Hepatocyte (in vitro differentiated cells): ENCODE measurements at regions not wholly inside any gene's neighbourhood (a gene's known extent, or its start where the extent isn't known, plus 50 kb on each side); places are given as distances from the start of the nearest gene placed in this dataset.

ENCODE experiments used
- DNase-seq: peaks from one replicate; pipeline ENCODE4 v3.0.0-alpha.2; 2016; ENCODE audit warnings: low spot score
- H2AFZ ChIP-seq: fragments of 200-600 bp; sonication (generic); 2 replicates; pipeline ENCODE4 v1.6.0; 2016; ENCODE audit warnings: antibody characterized with exemption, mild to moderate bottlenecking
- H3K27ac ChIP-seq: fragments of 200-600 bp; sonication (generic); 2 replicates; pipeline ENCODE4 v1.5.1; 2016; ENCODE audit warnings: mild to moderate bottlenecking
- H3K27me3 ChIP-seq: fragments of 200-600 bp; sonication (generic); 2 replicates; pipeline ENCODE4 v1.6.1; 2016
- H3K36me3 ChIP-seq: fragments of 200-600 bp; sonication (generic); replicated peaks from 2 replicates; pipeline ENCODE4 v1.5.1; 2016; ENCODE audit warnings: low read depth; ENCODE audit not compliant: insufficient read depth
- H3K4me1 ChIP-seq: fragments of 200-600 bp; sonication (generic); 2 replicates; pipeline ENCODE4 v1.5.1; 2016; ENCODE audit warnings: mild to moderate bottlenecking, moderate library complexity; ENCODE audit not compliant: insufficient read depth
- H3K4me2 ChIP-seq: fragments of 200-600 bp; sonication (generic); 2 replicates; pipeline ENCODE4 v1.6.0; 2016
- H3K4me3 ChIP-seq: fragments of 200-600 bp; sonication (generic); 2 replicates; pipeline ENCODE4 v1.5.1; 2016; ENCODE audit warnings: mild to moderate bottlenecking
- H3K79me2 ChIP-seq: fragments of 200-600 bp; sonication (generic); 2 replicates; pipeline ENCODE4 v1.6.0; 2017; ENCODE audit warnings: mild to moderate bottlenecking
- H3K9me2 ChIP-seq: fragments of 200-600 bp; sonication (generic); replicated peaks from 2 replicates; pipeline ENCODE4 v1.6.0; 2017; ENCODE audit warnings: mild to moderate bottlenecking; ENCODE audit not compliant: insufficient read depth
- H3K9me3 ChIP-seq: fragments of 200-600 bp; sonication (generic); 2 replicates; pipeline ENCODE4 v1.5.1; 2016; ENCODE audit warnings: low read depth, mild to moderate bottlenecking
- H4K20me1 ChIP-seq: fragments of 200-600 bp; sonication (generic); 2 replicates; pipeline ENCODE4 v1.6.0; 2016; ENCODE audit warnings: mild to moderate bottlenecking; ENCODE audit not compliant: insufficient read depth, poor library complexity, severe bottlenecking
- CTCF ChIP-seq: fragments of 200-600 bp; sonication (generic); IDR thresholded peaks from 2 replicates; pipeline ENCODE4 v1.5.1; 2016; ENCODE audit warnings: antibody characterized with exemption, mild to moderate bottlenecking; ENCODE audit not compliant: poor library complexity
- EZH2 ChIP-seq: fragments of 200-600 bp; sonication (generic); IDR thresholded peaks from 2 replicates; pipeline ENCODE4 v1.6.1; 2016; ENCODE audit warnings: antibody characterized with exemption, mild to moderate bottlenecking, borderline replicate concordance
- EZH2phosphoT487 ChIP-seq: fragments of 200-600 bp; sonication (generic); IDR thresholded peaks from one replicate; pipeline ENCODE4 v1.6.1; 2018; ENCODE audit warnings: antibody characterized with exemption, mild to moderate bottlenecking, low read depth, moderate library complexity; ENCODE audit not compliant: unreplicated experiment, severe bottlenecking
- WGBS: methylation state at CpG from one replicate; pipeline ENCODE4 v1.1.6; 2016; ENCODE audit warnings: low lambda C conversion rate; ENCODE audit errors: missing lambda C conversion rate; 5-methylcytosine and 5-hydroxymethylcytosine counted together

GRCh38 chr4:176467001-176467400 is 147.2 kb downstream of the SPCS3 start:
- no peak overlapping the region for H3K4me2 ChIP-seq
- TF ChIP-seq CTCF (no peak), EZH2 (no peak), EZH2phosphoT487 (no peak)
- H3K27ac ChIP-seq = no peak overlapping the region
- H3K27me3 ChIP-seq = no peaks in the 10 kb centered on the region
- H2AFZ ChIP-seq = no peak overlapping the region
- no peaks in the 10 kb centered on the region for H4K20me1 ChIP-seq
- no peaks in the 10 kb centered on the region for H3K36me3 ChIP-seq
- 74% methylated on average over 6 of the region's 6 CpGs for WGBS
- H3K9me3 ChIP-seq = no peaks in the 10 kb centered on the region
- no peaks in the 10 kb centered on the region for H3K4me1 ChIP-seq
- no peaks in the 10 kb centered on the region for H3K9me2 ChIP-seq
- no peak overlapping the region for H3K4me3 ChIP-seq
- no peaks in the 10 kb centered on the region for H3K79me2 ChIP-seq
- no peak for DNase-seq

- TF ChIP-seq EZH2phosphoT487 = no peak
- TF ChIP-seq EZH2 = no peak
- TF ChIP-seq CTCF = no peak
- no peak overlapping the region for H3K27ac ChIP-seq
- no peaks in the 10 kb centered on the region for H3K4me1 ChIP-seq
- no peaks in the 10 kb centered on the region for H3K9me3 ChIP-seq
- no peaks in the 10 kb centered on the region for H4K20me1 ChIP-seq
- no peak overlapping the region for H3K4me2 ChIP-seq
- DNase-seq = no peak
- H3K9me2 ChIP-seq = no peaks in the 10 kb centered on the region
- no peak overlapping the region for H3K4me3 ChIP-seq
- H3K36me3 ChIP-seq = no peaks in the 10 kb centered on the region
- no peaks in the 10 kb centered on the region for H3K27me3 ChIP-seq
- no peaks in the 10 kb centered on the region for H3K79me2 ChIP-seq
- no peak overlapping the region for H2AFZ ChIP-seq
These were observed 149.8 kb downstream of the SPCS3 start for GRCh38 chr4:176469546-176469945.

DNA sequence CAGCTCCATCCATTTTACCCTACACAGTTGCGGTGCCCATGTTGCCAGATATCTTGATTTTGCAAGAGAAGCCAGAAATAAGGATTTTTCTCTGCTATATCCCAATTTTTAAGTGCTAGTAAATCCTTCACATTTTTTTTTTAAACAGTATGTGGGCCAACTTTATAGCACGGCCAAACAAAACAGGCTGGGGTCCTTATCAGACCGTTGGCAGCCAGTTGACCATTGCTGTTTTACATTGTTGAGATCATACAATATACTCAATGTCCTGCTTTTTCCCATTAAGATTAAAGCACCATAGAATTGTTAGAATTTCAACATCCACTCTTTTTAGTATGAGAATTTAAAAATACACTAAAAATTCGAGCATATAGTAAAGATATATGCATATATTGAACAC is 150.9 kb downstream of the SPCS3 start:
- Histone ChIP-seq H2AFZ (no peak overlapping the region), H4K20me1 (no peaks in the 10 kb centered on the region), H3K4me3 (no peak overlapping the region), H3K79me2 (no peaks in the 10 kb centered on the region), H3K4me2 (no peak overlapping the region), H3K27ac (no peak overlapping the region), H3K4me1 (no peaks in the 10 kb centered on the region), H3K9me2 (no peaks in the 10 kb centered on the region), H3K27me3 (no peaks in the 10 kb centered on the region), H3K9me3 (no peaks in the 10 kb centered on the region), H3K36me3 (no peaks in the 10 kb centered on the region)
- TF ChIP-seq CTCF (no peak), EZH2phosphoT487 (no peak), EZH2 (no peak)
- no peak for DNase-seq
- 69% methylated on average over 4 of the region's 4 CpGs for WGBS

- no peak overlapping the region for H3K4me3 ChIP-seq
- no peaks in the 10 kb centered on the region for H3K36me3 ChIP-seq
- no peaks in the 10 kb centered on the region for H3K79me2 ChIP-seq
- 63% methylated on average over 4 of the region's 4 CpGs for WGBS
- no peak overlapping the region for H3K27ac ChIP-seq
- H4K20me1 ChIP-seq = no peaks in the 10 kb centered on the region
- no peaks in the 10 kb centered on the region for H3K9me2 ChIP-seq
- H3K9me3 ChIP-seq = no peaks in the 10 kb centered on the region
- no peaks in the 10 kb centered on the region for H3K27me3 ChIP-seq
- H3K4me2 ChIP-seq = no peak overlapping the region
- no peak overlapping the region for H2AFZ ChIP-seq
- no peaks in the 10 kb centered on the region for H3K4me1 ChIP-seq
- no peak for DNase-seq
- TF ChIP-seq EZH2 = no peak
- no peak for TF ChIP-seq CTCF
- no peak for TF ChIP-seq EZH2phosphoT487
These were observed 155.3 kb downstream of the SPCS3 start for GRCh38 chr4:176475067-176475466.
